ENCODE measurements at regions not wholly inside any gene's neighbourhood (a gene's known extent, or its start where the extent isn't known, plus 50 kb on each side); places are given as distances from the start of the nearest gene placed in this dataset.

DNA sequence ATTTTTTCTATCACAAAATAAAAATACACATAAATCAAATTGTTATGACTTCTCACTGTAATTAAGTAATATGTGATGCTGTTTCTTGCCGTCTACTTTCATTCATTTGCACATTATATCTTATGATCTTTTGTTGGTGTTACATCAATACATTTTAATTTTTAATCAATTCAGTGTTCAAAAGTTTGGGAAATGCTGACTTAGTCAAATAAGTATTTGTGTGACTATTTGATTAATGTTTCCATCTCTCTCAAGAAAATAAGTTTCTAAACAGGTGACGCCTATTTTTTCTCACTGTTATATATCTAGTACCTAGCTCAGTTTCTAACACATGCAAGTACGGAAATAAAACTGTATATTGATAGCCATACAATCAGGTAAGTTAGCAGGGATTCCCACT, 329.5 kb upstream of the KIRREL3 start (continued):
- TF ChIP-seq, protein P1, sequence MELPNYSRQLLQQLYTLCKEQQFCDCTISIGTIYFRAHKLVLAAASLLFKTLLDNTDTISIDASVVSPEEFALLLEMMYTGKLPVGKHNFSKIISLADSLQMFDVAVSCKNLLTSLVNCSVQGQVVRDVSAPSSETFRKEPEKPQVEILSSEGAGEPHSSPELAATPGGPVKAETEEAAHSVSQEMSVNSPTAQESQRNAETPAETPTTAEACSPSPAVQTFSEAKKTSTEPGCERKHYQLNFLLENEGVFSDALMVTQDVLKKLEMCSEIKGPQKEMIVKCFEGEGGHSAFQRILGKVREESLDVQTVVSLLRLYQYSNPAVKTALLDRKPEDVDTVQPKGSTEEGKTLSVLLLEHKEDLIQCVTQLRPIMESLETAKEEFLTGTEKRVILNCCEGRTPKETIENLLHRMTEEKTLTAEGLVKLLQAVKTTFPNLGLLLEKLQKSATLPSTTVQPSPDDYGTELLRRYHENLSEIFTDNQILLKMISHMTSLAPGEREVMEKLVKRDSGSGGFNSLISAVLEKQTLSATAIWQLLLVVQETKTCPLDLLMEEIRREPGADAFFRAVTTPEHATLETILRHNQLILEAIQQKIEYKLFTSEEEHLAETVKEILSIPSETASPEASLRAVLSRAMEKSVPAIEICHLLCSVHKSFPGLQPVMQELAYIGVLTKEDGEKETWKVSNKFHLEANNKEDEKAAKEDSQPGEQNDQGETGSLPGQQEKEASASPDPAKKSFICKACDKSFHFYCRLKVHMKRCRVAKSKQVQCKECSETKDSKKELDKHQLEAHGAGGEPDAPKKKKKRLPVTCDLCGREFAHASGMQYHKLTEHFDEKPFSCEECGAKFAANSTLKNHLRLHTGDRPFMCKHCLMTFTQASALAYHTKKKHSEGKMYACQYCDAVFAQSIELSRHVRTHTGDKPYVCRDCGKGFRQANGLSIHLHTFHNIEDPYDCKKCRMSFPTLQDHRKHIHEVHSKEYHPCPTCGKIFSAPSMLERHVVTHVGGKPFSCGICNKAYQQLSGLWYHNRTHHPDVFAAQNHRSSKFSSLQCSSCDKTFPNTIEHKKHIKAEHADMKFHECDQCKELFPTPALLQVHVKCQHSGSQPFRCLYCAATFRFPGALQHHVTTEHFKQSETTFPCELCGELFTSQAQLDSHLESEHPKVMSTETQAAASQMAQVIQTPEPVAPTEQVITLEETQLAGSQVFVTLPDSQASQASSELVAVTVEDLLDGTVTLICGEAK (IDR thresholded peaks at IDR 0.05; ENCODE audit: borderline replicate concordance), result no peak

DNA sequence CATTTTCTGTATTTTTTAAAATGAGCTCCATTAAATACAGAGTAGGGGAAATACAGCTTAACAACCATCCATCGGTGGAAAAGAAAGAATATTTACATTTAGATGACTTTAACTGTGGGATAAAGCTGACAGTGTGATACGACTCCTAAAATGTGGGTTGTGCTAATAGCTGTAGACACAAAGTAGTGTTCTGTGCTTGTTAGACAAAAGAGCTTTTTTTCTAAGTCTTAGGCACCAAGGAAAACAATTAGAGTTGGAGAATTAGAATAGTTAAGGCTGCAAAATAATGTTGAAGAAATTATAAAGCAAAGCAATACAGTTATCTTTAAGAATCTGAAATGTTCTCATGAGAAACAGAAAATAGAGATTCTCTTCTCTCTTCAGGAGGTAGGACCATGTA, 307.7 kb upstream of the KIRREL3 start:
- ChIA-PET CTCF (no interaction called here), RAD21 (ENCODE audit: unreplicated experiment) (no interaction called here), POLR2A (no interaction called here), SMC1A (ENCODE audit: uncharacterized antibody, unreplicated experiment) (no interaction called here)
- Histone ChIP-seq H4K20me1 (ENCODE audit: control insufficient read depth, insufficient read depth) (no peaks in the 10 kb centered on the region), H3K9ac (ENCODE audit: control insufficient read depth, insufficient read depth, low read length) (no peak overlapping the region), H3K27me3 (replicated peaks in 1 of 2; ENCODE audit: control insufficient read depth in 2 of 2, insufficient read depth in 2 of 2, low read length in 1 of 2) (no peaks in the 10 kb centered on the region), H3K9me3 (replicated peaks; ENCODE audit: control insufficient read depth, insufficient read depth, low read length) (no peaks in the 10 kb centered on the region), H3K4me1 (ENCODE audit: control insufficient read depth, insufficient read depth, low read length) (no peaks in the 10 kb centered on the region), H3K79me2 (ENCODE audit: control insufficient read depth, insufficient read depth, low read length) (no peaks in the 10 kb centered on the region), H2AFZ (ENCODE audit: control insufficient read depth, low read depth, low read length) (no peak overlapping the region), H3K4me2 (ENCODE audit: control insufficient read depth, insufficient read depth) (no peak overlapping the region), H3K27ac (ENCODE audit: control insufficient read depth, insufficient read depth) (no peak overlapping the region), H3K4me3 (no peak overlapping the region), H3K36me3 (ENCODE audit: control insufficient read depth in 2 of 2, insufficient read depth in 2 of 2, low read length in 1 of 2) (no peaks in the 10 kb centered on the region)
- FAIRE-seq (no peak), ATAC-seq (no peak), DNase-seq (ENCODE audit: low read depth, low spot score) (no peak)
- TF ChIP-seq SMARCA5 (IDR thresholded peaks at IDR 0.05) (no peak), YY1 (IDR thresholded peaks at IDR 0.05; ENCODE audit: low read depth, low read length) (no peak), IKZF1 (conservative IDR thresholded peaks at IDR 0.05) (no peak), ASH2L (IDR thresholded peaks at IDR 0.05; ENCODE audit: borderline replicate concordance, low read depth) (no peak)
- TF ChIP-seq, protein P2, sequence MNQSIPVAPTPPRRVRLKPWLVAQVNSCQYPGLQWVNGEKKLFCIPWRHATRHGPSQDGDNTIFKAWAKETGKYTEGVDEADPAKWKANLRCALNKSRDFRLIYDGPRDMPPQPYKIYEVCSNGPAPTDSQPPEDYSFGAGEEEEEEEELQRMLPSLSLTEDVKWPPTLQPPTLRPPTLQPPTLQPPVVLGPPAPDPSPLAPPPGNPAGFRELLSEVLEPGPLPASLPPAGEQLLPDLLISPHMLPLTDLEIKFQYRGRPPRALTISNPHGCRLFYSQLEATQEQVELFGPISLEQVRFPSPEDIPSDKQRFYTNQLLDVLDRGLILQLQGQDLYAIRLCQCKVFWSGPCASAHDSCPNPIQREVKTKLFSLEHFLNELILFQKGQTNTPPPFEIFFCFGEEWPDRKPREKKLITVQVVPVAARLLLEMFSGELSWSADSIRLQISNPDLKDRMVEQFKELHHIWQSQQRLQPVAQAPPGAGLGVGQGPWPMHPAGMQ (IDR thresholded peaks at IDR 0.05; ENCODE audit: borderline replicate concordance), result no peak
- in situ Hi-C loops (cut with MboI) (no loop called here), intact Hi-C loops (cut with micrococcal nuclease; ENCODE audit: unreplicated experiment) (no loop called here)
- 13% methylated on average over 2 of the region's 2 CpGs for WGBS (ENCODE audit: insufficient coverage, insufficient replicate concordance, low lambda C conversion rate, missing lambda C conversion rate)
- BruUV-seq (replicated peaks), result no TSS peak

Data from GM12878 (cell line).